H1 (cell line): ENCODE measurements at regions not wholly inside any gene's neighbourhood (a gene's known extent, or its start where the extent isn't known, plus 50 kb on each side); places are given as distances from the start of the nearest gene placed in this dataset.

Source experiments
- CTCF ChIA-PET: fragments of 300-600 bp; sonication (Branson Sonifier 250); formaldehyde crosslinking; loops from one replicate; lab custom pipeline; 2021; ENCODE audit not compliant: partially characterized antibody; lab: Charles Lee
- POLR2A ChIA-PET: fragments of 300-600 bp; sonication (Branson Sonifier 250); formaldehyde crosslinking; loops from one replicate; lab custom pipeline; 2021; ENCODE audit warnings: inconsistent platforms; ENCODE audit not compliant: partially characterized antibody; lab: Charles Lee
- DNase-seq, 2 experiments: peaks; one replicate each; pipeline versions ENCODE4 v3.0.0 to v3.0.0-alpha.2; 2010 to 2022; ENCODE audit warnings: low spot score in 2 of 2, low read depth in 1 of 2, mixed read lengths in 1 of 2
- FAIRE-seq: peaks from 2 replicates; lab custom pipeline; 2011; peaks lifted over from hg19 to GRCh38; lab: Jason Lieb, UNC
- H2AFZ ChIP-seq: 2 replicates; pipeline ENCODE4 v1.8.1; 2012; ENCODE audit warnings: low read length, inconsistent platforms
- H2AK5ac ChIP-seq: 2 replicates; pipeline ENCODE4 v1.6.1; 2013; ENCODE audit warnings: low read depth, low read length
- H2BK120ac ChIP-seq: replicated peaks from 2 replicates; pipeline ENCODE3; 2013; ENCODE audit warnings: low read depth, low read length, inconsistent platforms
- H2BK12ac ChIP-seq: 2 replicates; pipeline ENCODE4 v1.6.1; 2013; ENCODE audit warnings: low read depth, low read length
- H2BK15ac ChIP-seq: 2 replicates; pipeline ENCODE4 v1.6.1; 2013; ENCODE audit warnings: low read length
- H2BK20ac ChIP-seq: 2 replicates; pipeline ENCODE4 v1.6.1; 2013; ENCODE audit warnings: low read length
- H2BK5ac ChIP-seq: 2 replicates; pipeline ENCODE4 v1.6.1; 2013; ENCODE audit warnings: low read depth, low read length
- H3K14ac ChIP-seq: 2 replicates; pipeline ENCODE4 v1.6.1; 2013; ENCODE audit warnings: inconsistent platforms; ENCODE audit not compliant: insufficient read length
- H3K18ac ChIP-seq: 2 replicates; pipeline ENCODE4 v1.6.1; 2013; ENCODE audit warnings: low read length; ENCODE audit errors: extremely low read depth
- H3K23ac ChIP-seq: 2 replicates; pipeline ENCODE4 v1.6.1; 2013; ENCODE audit warnings: inconsistent platforms; ENCODE audit not compliant: insufficient read length
- H3K23me2 ChIP-seq: 2 replicates; pipeline ENCODE4 v1.6.1; 2013; ENCODE audit warnings: low read depth, low read length
- H3K27ac ChIP-seq: 2 replicates; pipeline ENCODE4 v1.6.1; 2011; ENCODE audit warnings: low read depth, low read length, inconsistent platforms
- H3K27me3 ChIP-seq, 4 experiments: replicated peaks in 1 of 4; 1 replicate in 1 of 4; 2 replicates in 3 of 4; pipeline versions ENCODE4 v1.6.1 to v1.8.1; 2011 to 2013; ENCODE audit warnings: low read length in 3 of 4, mild to moderate bottlenecking in 3 of 4, inconsistent platforms in 2 of 4, mixed read lengths in 2 of 4, moderate library complexity in 1 of 4; ENCODE audit not compliant: control insufficient read depth in 3 of 4, insufficient read depth in 3 of 4; ENCODE audit errors: extremely low read depth in 1 of 4
- H3K36me3 ChIP-seq, 4 experiments: 2 replicates each; pipeline versions ENCODE4 v1.6.1 to v1.8.1; 2011 to 2013; ENCODE audit warnings: mild to moderate bottlenecking in 4 of 4, low read length in 3 of 4, moderate library complexity in 2 of 4, control low read depth in 1 of 4, inconsistent platforms in 1 of 4; ENCODE audit not compliant: insufficient read depth in 4 of 4, control insufficient read depth in 2 of 4
- H3K4ac ChIP-seq: replicated peaks from 2 replicates; pipeline ENCODE3; 2013; ENCODE audit warnings: low read length, low read depth, mixed read lengths, inconsistent platforms; ENCODE audit not compliant: insufficient read length
- H3K4me1 ChIP-seq, 4 experiments: replicated peaks in 1 of 4; 1 replicate in 1 of 4; 2 replicates in 3 of 4; pipeline versions ENCODE4 v1.6.1 to v1.8.1; 2011 to 2013; ENCODE audit warnings: low read length in 3 of 4, inconsistent platforms in 2 of 4, mixed read lengths in 1 of 4; ENCODE audit not compliant: insufficient read depth in 4 of 4, control insufficient read depth in 3 of 4
- H3K4me2 ChIP-seq, 2 experiments: 2 replicates each; pipeline versions ENCODE4 v1.6.1 to v1.8.1; 2011 to 2013; ENCODE audit warnings: low read depth in 2 of 2, low read length in 2 of 2, control low read depth in 1 of 2, inconsistent platforms in 1 of 2, mild to moderate bottlenecking in 1 of 2; ENCODE audit not compliant: insufficient read depth in 1 of 2
- H3K4me3 ChIP-seq, 4 experiments: fragments of 200-600, 300-600 bp in 1 of 4; sonication (generic), shearing (Covaris generic), sonication (Bioruptor Twin) in 1 of 4; 2 replicates each; pipeline versions ENCODE4 v1.5.1 to v1.8.1; 2011 to 2016; ENCODE audit warnings: low read length in 4 of 4, low read depth in 3 of 4, control low read depth in 2 of 4, inconsistent platforms in 2 of 4, mild to moderate bottlenecking in 2 of 4, mixed read lengths in 1 of 4, moderate library complexity in 1 of 4; ENCODE audit not compliant: insufficient read depth in 2 of 4; ENCODE audit errors: extremely low read depth in 1 of 4
- H3K56ac ChIP-seq: replicated peaks from 2 replicates; pipeline ENCODE3; 2013; ENCODE audit warnings: low read depth, mild to moderate bottlenecking, mixed read lengths, low read length, inconsistent platforms; ENCODE audit not compliant: insufficient read length
- H3K79me1 ChIP-seq: 2 replicates; pipeline ENCODE4 v1.6.1; 2013; ENCODE audit warnings: low read depth, low read length, control low read depth
- H3K79me2 ChIP-seq, 2 experiments: 2 replicates each; pipeline versions ENCODE4 v1.6.1 to v1.8.1; 2012 to 2013; ENCODE audit warnings: low read length in 2 of 2, mild to moderate bottlenecking in 2 of 2, inconsistent platforms in 1 of 2; ENCODE audit not compliant: insufficient read depth in 2 of 2, control insufficient read depth in 1 of 2
- H3K9ac ChIP-seq, 4 experiments: replicated peaks in 1 of 4; 1 replicate in 1 of 4; 2 replicates in 3 of 4; pipeline versions ENCODE4 v1.6.1 to v1.8.1; 2011 to 2013; ENCODE audit warnings: low read depth in 3 of 4, low read length in 3 of 4, control low read depth in 2 of 4, mild to moderate bottlenecking in 2 of 4, moderate library complexity in 2 of 4, inconsistent platforms in 1 of 4; ENCODE audit errors: extremely low read depth in 1 of 4
- H3K9me3 ChIP-seq, 2 experiments: 2 replicates each; pipeline versions ENCODE4 v1.6.1 to v1.8.1; 2012 to 2013; ENCODE audit warnings: mild to moderate bottlenecking in 2 of 2, moderate library complexity in 2 of 2, control low read depth in 1 of 2, inconsistent platforms in 1 of 2, low read depth in 1 of 2, low read length in 1 of 2, mixed read lengths in 1 of 2; ENCODE audit not compliant: insufficient read depth in 2 of 2
- H4K20me1 ChIP-seq, 2 experiments: replicated peaks in 1 of 2; 2 replicates each; pipeline versions ENCODE3 to v1.8.1; 2011 to 2013; ENCODE audit warnings: inconsistent platforms in 2 of 2, low read length in 2 of 2, mild to moderate bottlenecking in 1 of 2; ENCODE audit not compliant: insufficient read depth in 2 of 2, control insufficient read depth in 1 of 2
- H4K5ac ChIP-seq: 2 replicates; pipeline ENCODE4 v1.6.1; 2013; ENCODE audit warnings: low read length, low read depth, mixed read lengths, inconsistent platforms; ENCODE audit not compliant: insufficient read length
- H4K8ac ChIP-seq: 2 replicates; pipeline ENCODE4 v1.8.0; 2013; ENCODE audit warnings: mild to moderate bottlenecking, moderate library complexity, low read length, inconsistent platforms; ENCODE audit not compliant: insufficient read depth; ENCODE audit errors: extremely low read depth
- H4K91ac ChIP-seq: replicated peaks from 2 replicates; pipeline ENCODE3; 2013; ENCODE audit warnings: low read length, mixed read lengths, inconsistent platforms; ENCODE audit not compliant: insufficient read length
- ASH2L ChIP-seq: fragments of 200-600, 300-600 bp; sonication (generic); IDR thresholded peaks from one replicate; pipeline ENCODE4 v1.7.1; 2017; ENCODE audit warnings: low read length
- CEBPB ChIP-seq: IDR thresholded peaks from 2 replicates; pipeline ENCODE4 v1.6.1; 2012; ENCODE audit warnings: low read depth, low read length
- FOSL1 ChIP-seq: IDR thresholded peaks from 2 replicates; pipeline ENCODE4 v1.6.1; 2011; ENCODE audit warnings: mild to moderate bottlenecking, low read depth, low read length, moderate library complexity; ENCODE audit not compliant: insufficient read depth
- GABPA ChIP-seq: IDR thresholded peaks from 2 replicates; pipeline ENCODE4 v1.6.1; 2011; ENCODE audit warnings: mild to moderate bottlenecking, low read length, moderate library complexity, borderline replicate concordance; ENCODE audit not compliant: insufficient read depth
- HDAC6 ChIP-seq: IDR thresholded peaks from one replicate; pipeline ENCODE4 v1.7.1; 2012; ENCODE audit warnings: low read depth, mild to moderate bottlenecking, inconsistent platforms, low read length, moderate library complexity
- JUN ChIP-seq: IDR thresholded peaks from 2 replicates; pipeline ENCODE4 v1.6.1; 2011; ENCODE audit warnings: low read depth, mild to moderate bottlenecking, improper control_type of control experiment, low read length
- MAFK ChIP-seq: IDR thresholded peaks from 2 replicates; pipeline ENCODE4 v1.6.1; 2012; ENCODE audit warnings: low read depth, mild to moderate bottlenecking, improper control_type of control experiment, low read length
- POU5F1 ChIP-seq: IDR thresholded peaks from 2 replicates; pipeline ENCODE4 v1.6.1; 2011; ENCODE audit warnings: low read depth, mild to moderate bottlenecking, low read length, moderate library complexity
- RXRA ChIP-seq: IDR thresholded peaks from 2 replicates; pipeline ENCODE4 v1.6.1; 2011; ENCODE audit warnings: low read depth, mild to moderate bottlenecking, low read length, moderate library complexity; ENCODE audit not compliant: insufficient read depth
- SAP30 ChIP-seq: fragments of 300-600 bp; sonication (generic); IDR thresholded peaks from 2 replicates; pipeline ENCODE4 v1.7.1; 2012; ENCODE audit warnings: low read length, moderate library complexity, mild to moderate bottlenecking, inconsistent platforms; ENCODE audit not compliant: insufficient read depth, insufficient replicate concordance
- SP4 ChIP-seq: IDR thresholded peaks from 2 replicates; pipeline ENCODE4 v1.6.1; 2012; ENCODE audit warnings: low read length, inconsistent platforms
- SRF ChIP-seq: IDR thresholded peaks from 2 replicates; pipeline ENCODE4 v1.6.1; 2011; ENCODE audit warnings: mild to moderate bottlenecking, low read depth, low read length, moderate library complexity
- TEAD4 ChIP-seq: IDR thresholded peaks from 2 replicates; pipeline ENCODE4 v1.6.1; 2012; ENCODE audit warnings: low read depth, low read length, inconsistent platforms, mixed read lengths
- USF2 ChIP-seq: IDR thresholded peaks from 2 replicates; pipeline ENCODE4 v1.6.1; 2011; ENCODE audit warnings: low read length, improper control_type of control experiment
- YY1 ChIP-seq: IDR thresholded peaks from 2 replicates; pipeline ENCODE4 v1.6.1; 2011; ENCODE audit warnings: low read depth, mild to moderate bottlenecking, low read length
- WGBS, 2 experiments: shearing (Covaris generic) in 1 of 2; methylation state at CpG; one replicate each; pipeline versions ENCODE4 v1.1.6 to v1.1.7; 2013 to 2015; ENCODE audit warnings: low lambda C conversion rate in 2 of 2, mixed read lengths in 2 of 2, inconsistent platforms in 1 of 2, low coverage in 1 of 2, missing lambda C conversion rate in 1 of 2; ENCODE audit not compliant: insufficient replicate concordance in 2 of 2, insufficient coverage in 1 of 2, insufficient read length in 1 of 2; ENCODE audit errors: extremely low coverage in 1 of 2, missing lambda C conversion rate in 1 of 2; 5-methylcytosine and 5-hydroxymethylcytosine counted together

DNA sequence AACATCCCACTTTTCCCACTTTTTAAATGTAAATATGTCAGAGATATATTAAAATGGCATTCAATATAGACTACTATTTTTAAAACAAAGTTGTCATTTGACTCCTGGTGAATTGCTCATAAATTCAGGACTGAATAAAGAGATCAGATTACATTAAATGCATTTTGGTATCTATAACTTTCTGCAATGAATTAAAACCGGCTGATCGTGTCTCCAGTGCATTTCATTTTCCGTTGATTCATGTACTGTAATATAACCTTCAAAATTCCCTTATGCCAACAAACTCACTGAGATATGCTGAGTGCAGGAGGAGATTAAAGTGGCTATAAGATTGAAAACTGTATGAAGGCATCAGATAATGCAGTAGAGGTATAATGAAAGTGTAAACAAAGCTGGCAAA, 361.1 kb upstream of the CDIN1 start:
- H3K4me1 ChIP-seq: peaks cover 0 to 4% (median 1%) of the 10 kb centered on the region in 4 experiments; a peak in 2 of 7 replicates
- no peak overlapping the region for H2BK20ac ChIP-seq
- H4K91ac ChIP-seq: no peak overlapping the region
- H3K9me3 ChIP-seq: no peaks in the 10 kb centered on the region
- ChIA-PET POLR2A (no interaction called here), CTCF (interaction anchor here (0.9 kb wide), 1 partner anchor 60 kb away, joined by 3 read pairs; no protein-coding TSS in a partner anchor)
- TF ChIP-seq SRF: no peak
- TF ChIP-seq TEAD4: no peak
- TF ChIP-seq POU5F1: no peak
- no peak for TF ChIP-seq USF2
- no peak for TF ChIP-seq MAFK
- no peak for TF ChIP-seq HDAC6
- no peak for TF ChIP-seq FOSL1
- TF ChIP-seq JUN: no peak
- TF ChIP-seq GABPA: no peak
- no peak for TF ChIP-seq CEBPB
- TF ChIP-seq SP4: no peak
- no peak for TF ChIP-seq SAP30
- TF ChIP-seq ASH2L: no peak
- no peak for TF ChIP-seq YY1
- no peak for TF ChIP-seq RXRA
- no peak overlapping the region for H2BK5ac ChIP-seq
- no peaks in the 10 kb centered on the region for H3K23me2 ChIP-seq
- H3K18ac ChIP-seq: no peak overlapping the region
- no peak overlapping the region for H2BK12ac ChIP-seq
- H2AFZ ChIP-seq: no peak overlapping the region
- H2BK120ac ChIP-seq: no peak overlapping the region
- H3K9ac ChIP-seq: no peak overlapping the region
- H3K79me1 ChIP-seq: no peaks in the 10 kb centered on the region
- no peak overlapping the region for H2BK15ac ChIP-seq
- no peak overlapping the region for H4K5ac ChIP-seq
- H3K27me3 ChIP-seq: peaks cover 0 to 1% (median 0%) of the 10 kb centered on the region in 4 experiments; a peak in 1 of 7 replicates
- H2AK5ac ChIP-seq: no peak overlapping the region
- no peak for FAIRE-seq
- no peak for DNase-seq
- no peak overlapping the region for H3K27ac ChIP-seq
- 82% methylated on average over 3 of the region's 3 CpGs; no CpG with 5 or more reads in 1 of the 2 experiments for WGBS, 2 experiments
- H3K23ac ChIP-seq: no peak overlapping the region
- no peak overlapping the region for H3K4ac ChIP-seq
- no peak overlapping the region for H3K4me2 ChIP-seq
- H3K79me2 ChIP-seq: no peaks in the 10 kb centered on the region
- H3K56ac ChIP-seq: no peak overlapping the region
- no peak overlapping the region for H3K4me3 ChIP-seq
- H4K8ac ChIP-seq: no peak overlapping the region
- H3K14ac ChIP-seq: no peak overlapping the region
- H3K36me3 ChIP-seq: no peaks in the 10 kb centered on the region
- H4K20me1 ChIP-seq: no peaks in the 10 kb centered on the region
